Left lung (tissue), 4 donors: ENCODE measurements at regions not wholly inside any gene's neighbourhood (a gene's known extent, or its start where the extent isn't known, plus 50 kb on each side); places are given as distances from the start of the nearest gene placed in this dataset.

Experiments
- ATAC-seq: fragments of 200-7000 bp; cut with Tn5 transposase; one replicate; pipeline ENCODE4 v1.9.1; 2020; ENCODE audit warnings: moderate library complexity
- DNase-seq, 4 donors: peaks; one replicate each; pipeline ENCODE4 v3.0.0-alpha.2; 2013 to 2020
- H3K27ac ChIP-seq, 2 donors: fragments of 200-600 bp; sonication (generic) in 1 of 2; one replicate each; pipeline versions ENCODE4 v1.5.0 to v1.8.0; 2020 to 2021
- H3K27me3 ChIP-seq, 2 donors: fragments of 200-600 bp; sonication (generic) in 1 of 2; one replicate each; pipeline versions ENCODE4 v1.5.0 to v1.8.0; 2020 to 2021
- H3K36me3 ChIP-seq, 2 donors: fragments of 200-600 bp; sonication (generic) in 1 of 2; one replicate each; pipeline versions ENCODE4 v1.5.0 to v1.8.0; 2020 to 2021
- H3K4me1 ChIP-seq, 2 donors: fragments of 200-600 bp; one replicate each; pipeline ENCODE4 v1.8.0; 2021
- H3K4me3 ChIP-seq, 2 donors: fragments of 200-600 bp; sonication (generic) in 1 of 2; one replicate each; pipeline versions ENCODE4 v1.5.0 to v1.8.0; 2020 to 2021; ENCODE audit warnings: mild to moderate bottlenecking in 1 of 2
- H3K9me3 ChIP-seq, 2 donors: fragments of 200-600 bp; sonication (generic) in 1 of 2; one replicate each; pipeline versions ENCODE4 v1.5.0 to v1.8.0; 2020 to 2021
- CTCF ChIP-seq, 2 donors: fragments of 200-600 bp; sonication (generic) in 1 of 2; IDR thresholded peaks; one replicate each; pipeline versions ENCODE4 v1.5.0 to v1.8.0; 2021; ENCODE audit warnings: antibody characterized with exemption in 2 of 2
- intact Hi-C, 2 donors: fragments of 100-400 bp; cut with DNase I; formaldehyde crosslinking; loops; one replicate each; pipeline versions ENCODE4 v1.11.2 to v1.14.2; 2022
- donor health status: DM: no; HTN: yes; CAD: no.
- donor health status: DM: no; HTN: no; CAD: no.

- no peak overlapping the region for H3K27ac ChIP-seq
- H3K4me3 ChIP-seq, result no peak overlapping the region
- no peak for DNase-seq
- no peaks in the 10 kb centered on the region for H3K27me3 ChIP-seq
- TF ChIP-seq CTCF (IDR thresholded peaks at IDR 0.05), result no peak
- ATAC-seq, result no peak
- no peaks in the 10 kb centered on the region for H3K4me1 ChIP-seq
- H3K9me3 ChIP-seq, result no peaks in the 10 kb centered on the region
- intact Hi-C loops, result no loop called here
- no peaks in the 10 kb centered on the region for H3K36me3 ChIP-seq
Observed at GRCh38 chr3:107880702-107881101, 210.1 kb downstream of the CD47 start.

GRCh38 chr3:107877936-107878335 is 212.9 kb downstream of the CD47 start:
- Histone ChIP-seq H3K4me3 (no peak overlapping the region), H3K4me1 (no peaks in the 10 kb centered on the region), H3K9me3 (no peaks in the 10 kb centered on the region), H3K36me3 (no peaks in the 10 kb centered on the region), H3K27ac (no peak overlapping the region), H3K27me3 (no peaks in the 10 kb centered on the region)
- intact Hi-C loops, result no loop called here
- DNase-seq (no peak), ATAC-seq (no peak)
- no peak for TF ChIP-seq CTCF (IDR thresholded peaks at IDR 0.05)

- Histone ChIP-seq H3K27ac (no peak overlapping the region), H3K4me3 (no peak overlapping the region), H3K27me3 (no peaks in the 10 kb centered on the region), H3K36me3 (no peaks in the 10 kb centered on the region), H3K9me3 (no peaks in the 10 kb centered on the region), H3K4me1 (no peaks in the 10 kb centered on the region)
- ATAC-seq (no peak), DNase-seq (no peak)
- intact Hi-C loops, result no loop called here
- TF ChIP-seq CTCF (IDR thresholded peaks at IDR 0.05), result no peak
Observed at GRCh38 chr3:107870943-107871638, 219.7 kb downstream of the CD47 start.

- no peak for TF ChIP-seq CTCF (IDR thresholded peaks at IDR 0.05)
- DNase-seq, result no peak
Observed at GRCh38 chr3:107870096-107870495, 220.7 kb downstream of the CD47 start.

GRCh38 chr3:107868449-107868848 is 222.4 kb downstream of the CD47 start:
- Histone ChIP-seq H3K27me3 (no peaks in the 10 kb centered on the region), H3K9me3 (no peaks in the 10 kb centered on the region), H3K4me3 (no peak overlapping the region), H3K27ac (no peak overlapping the region), H3K4me1 (no peaks in the 10 kb centered on the region), H3K36me3 (no peaks in the 10 kb centered on the region)
- intact Hi-C loops, result no loop called here
- DNase-seq (no peak), ATAC-seq (no peak)
- TF ChIP-seq CTCF (IDR thresholded peaks at IDR 0.05), result no peak

More at GRCh38 chr3:107870096-107870495, 220.7 kb downstream of the CD47 start:
- Histone ChIP-seq H3K4me3 (no peak overlapping the region), H3K4me1 (no peaks in the 10 kb centered on the region), H3K36me3 (no peaks in the 10 kb centered on the region), H3K9me3 (no peaks in the 10 kb centered on the region), H3K27me3 (no peaks in the 10 kb centered on the region), H3K27ac (no peak overlapping the region)
- no peak for ATAC-seq
- intact Hi-C loops, result no loop called here
